NCI-H187 (cell line): ENCODE measurements at regions not wholly inside any gene's neighbourhood (a gene's known extent, or its start where the extent isn't known, plus 50 kb on each side); places are given as distances from the start of the nearest gene placed in this dataset.

Experiments
- DNase-seq, 2 experiments: peaks; one replicate each; lab custom pipeline; 2025; lab: John Stamatoyannopoulos, UW

DNA sequence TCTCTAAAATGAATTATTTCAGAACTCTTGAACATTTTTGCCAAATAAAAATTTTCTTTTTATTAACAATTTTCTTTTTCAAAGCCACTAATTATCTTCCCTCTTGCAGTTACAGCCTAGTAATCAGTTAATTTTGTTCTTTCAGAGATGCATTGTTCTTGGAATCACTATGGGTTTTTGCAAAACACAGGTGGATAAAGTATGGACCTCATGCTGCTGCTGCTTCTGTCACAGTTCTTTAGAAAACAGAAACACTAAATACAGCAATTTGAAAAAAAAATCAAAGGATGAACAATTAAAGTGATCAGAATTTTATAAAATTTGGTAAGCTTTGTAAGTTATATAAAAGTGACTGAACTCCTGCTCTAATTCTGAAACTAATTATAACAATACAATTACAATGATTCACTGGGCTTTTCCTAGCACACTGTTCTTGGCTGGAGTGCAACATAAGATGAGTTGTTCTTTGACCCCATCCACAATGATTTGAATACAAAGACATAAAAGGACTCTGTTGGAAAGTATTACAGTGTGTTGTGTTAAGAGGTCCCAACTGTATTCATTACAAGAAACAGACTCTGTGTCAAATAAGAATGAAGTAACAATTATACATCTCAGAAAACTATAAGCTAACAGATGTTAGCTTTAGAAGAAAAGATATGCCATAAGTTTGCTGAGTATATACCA lies 59.4 kb upstream of the GK2 start:
- DNase-seq = no peak

DNA sequence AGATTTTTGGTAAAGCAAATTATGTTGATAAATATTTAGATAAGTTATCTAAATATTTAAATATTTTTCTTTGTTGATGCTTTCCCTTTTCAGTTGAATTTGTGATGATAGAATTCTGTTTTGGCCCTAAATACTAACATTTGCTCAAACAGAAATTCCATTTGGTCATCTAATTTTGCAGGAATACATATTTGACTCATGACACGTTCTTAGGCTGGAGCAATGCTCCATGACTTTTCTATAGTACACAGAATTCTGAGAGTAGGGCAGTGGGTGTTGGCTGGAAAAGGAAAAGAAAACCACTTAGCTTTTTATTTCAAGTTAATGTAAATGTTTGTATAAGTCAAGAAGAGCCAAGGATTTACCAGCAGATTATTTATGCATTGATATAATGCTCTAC lies 58.6 kb upstream of the GK2 start:
- no peak for DNase-seq
